GM19043 (cell line): ENCODE measurements at regions not wholly inside any gene's neighbourhood (a gene's known extent, or its start where the extent isn't known, plus 50 kb on each side); places are given as distances from the start of the nearest gene placed in this dataset.
"Not testable (repeated sequence)": the region's sequence is repeated elsewhere in the genome, so short reads cannot be mapped to it uniquely, and the experiment has no call there.

Experiments used
- ATAC-seq: cut with Tn5 transposase; IDR thresholded peaks from one replicate; pipeline ENCODE4 v1.9.1; 2021; ENCODE audit warnings: low read depth; ENCODE audit not compliant: unreplicated experiment

- no peak for ATAC-seq
These were observed 56.3 kb upstream of the PRDM9 start for GRCh38 chr5:23451156-23451555.

GRCh38 chr5:23450187-23450586, 57.2 kb upstream of the PRDM9 start:
- ATAC-seq: no peak

- ATAC-seq: no peak
These were observed 58.8 kb upstream of the PRDM9 start for GRCh38 chr5:23448627-23449026.

GRCh38 chr5:23446424-23446823, 61.0 kb upstream of the PRDM9 start:
- ATAC-seq: no peak

GRCh38 chr5:23445573-23445972, 61.8 kb upstream of the PRDM9 start:
- no peak for ATAC-seq

GRCh38 chr5:23440703-23441102, 66.7 kb upstream of the PRDM9 start:
- no peak for ATAC-seq

- no peak for ATAC-seq
These were observed 70.4 kb upstream of the PRDM9 start for GRCh38 chr5:23437011-23437410.

- ATAC-seq: no peak
These were observed 73.7 kb upstream of the PRDM9 start for GRCh38 chr5:23433534-23434315.

GRCh38 chr5:23428705-23429104, 78.7 kb upstream of the PRDM9 start:
- ATAC-seq: no peak

GRCh38 chr5:23420214-23420613, 87.2 kb upstream of the PRDM9 start:
- not testable (repeated sequence) for ATAC-seq

GRCh38 chr5:23419115-23419514, 88.3 kb upstream of the PRDM9 start:
- ATAC-seq: no peak

- no peak for ATAC-seq
These were observed 94.9 kb upstream of the PRDM9 start for GRCh38 chr5:23412515-23412914.

GRCh38 chr5:23411994-23412393, 95.4 kb upstream of the PRDM9 start:
- ATAC-seq: no peak

- ATAC-seq: no peak
These were observed 96.2 kb upstream of the PRDM9 start for GRCh38 chr5:23411200-23411599.

- not testable (repeated sequence) for ATAC-seq
These were observed 96.6 kb upstream of the PRDM9 start for GRCh38 chr5:23410775-23411174.

- no peak for ATAC-seq
These were observed 101.9 kb upstream of the PRDM9 start for GRCh38 chr5:23405316-23406068.

GRCh38 chr5:23402585-23402984, 104.8 kb upstream of the PRDM9 start:
- no peak for ATAC-seq

- ATAC-seq: no peak
These were observed 106.5 kb upstream of the PRDM9 start for GRCh38 chr5:23400951-23401350.

GRCh38 chr5:23396346-23396745, 111.1 kb upstream of the PRDM9 start:
- no peak for ATAC-seq

- ATAC-seq: no peak
These were observed 117.9 kb upstream of the PRDM9 start for GRCh38 chr5:23389291-23390101.

- ATAC-seq: no peak
These were observed 122.4 kb upstream of the PRDM9 start for GRCh38 chr5:23385036-23385435.
